GM10266 (cell line): ENCODE measurements at regions not wholly inside any gene's neighbourhood (a gene's known extent, or its start where the extent isn't known, plus 50 kb on each side); places are given as distances from the start of the nearest gene placed in this dataset.

Source experiments
- DNase-seq: peaks from one replicate; pipeline ENCODE4 v3.0.0; 2012; ENCODE audit errors: extremely low spot score
- CTCF ChIP-seq: IDR thresholded peaks from 2 replicates; pipeline ENCODE4 v1.5.1; 2012; ENCODE audit warnings: mild to moderate bottlenecking, low read depth; ENCODE audit not compliant: control insufficient read depth, insufficient read depth; ENCODE audit errors: missing control alignments

GRCh38 chr3:5750874-5751640 lies 563.5 kb downstream of the EDEM1 start:
- no peak for DNase-seq
- TF ChIP-seq CTCF: no peak

GRCh38 chr3:5754602-5755001 lies 567.1 kb downstream of the EDEM1 start:
- no peak for TF ChIP-seq CTCF
- peak; percentile 8 for DNase-seq

- no peak for DNase-seq
- no peak for TF ChIP-seq CTCF
Measured at GRCh38 chr3:5756443-5756842, 568.9 kb downstream of the EDEM1 start.

GRCh38 chr3:5757213-5757804 lies 569.8 kb downstream of the EDEM1 start:
- no peak for DNase-seq
- no peak for TF ChIP-seq CTCF

GRCh38 chr3:5758699-5759098 lies 571.2 kb downstream of the EDEM1 start:
- DNase-seq: no peak
- TF ChIP-seq CTCF: no peak

GRCh38 chr3:5762506-5762905 lies 575.0 kb downstream of the EDEM1 start:
- TF ChIP-seq CTCF: no peak
- DNase-seq: no peak

- TF ChIP-seq CTCF: no peak
- DNase-seq: no peak
Measured at GRCh38 chr3:5766848-5767247, 579.3 kb downstream of the EDEM1 start.
